ENCODE measurements at regions not wholly inside any gene's neighbourhood (a gene's known extent, or its start where the extent isn't known, plus 50 kb on each side); places are given as distances from the start of the nearest gene placed in this dataset.

DNA sequence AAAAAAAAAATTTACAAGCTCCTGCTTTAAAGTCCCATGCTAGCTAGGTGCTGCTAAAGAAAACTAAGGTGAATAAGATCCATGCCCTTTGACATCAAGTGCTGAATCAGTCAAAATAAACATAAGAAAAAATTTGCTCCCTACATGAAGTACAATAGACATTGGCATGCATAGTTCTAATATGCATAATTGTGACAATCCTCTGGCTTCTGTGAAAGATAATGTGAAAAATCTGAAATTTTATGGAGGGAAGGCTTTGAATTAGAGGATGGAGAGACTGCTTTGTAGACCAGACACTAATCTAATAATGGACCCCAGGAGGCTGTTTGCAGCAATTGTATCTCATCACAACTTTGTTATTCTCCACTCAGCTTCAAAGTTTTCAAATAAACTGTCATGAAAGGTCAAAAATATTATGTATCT, 127.9 kb upstream of the CDK1 start:
- TF ChIP-seq POLR2A (IDR thresholded peaks at IDR 0.05; ENCODE audit: low read depth, low read length): no peak
- TF ChIP-seq POLR2AphosphoS5 (IDR thresholded peaks at IDR 0.05; ENCODE audit: low read depth, low read length): no peak
- TF ChIP-seq TAF1 (IDR thresholded peaks at IDR 0.05; ENCODE audit: low read depth, low read length): no peak
- TF ChIP-seq PAX5 (IDR thresholded peaks at IDR 0.05; ENCODE audit: insufficient read depth, low read length, severe bottlenecking): no peak
- TF ChIP-seq POU2F2 (IDR thresholded peaks at IDR 0.05; ENCODE audit: low read depth, low read length): no peak

Measured in GM12891 (cell line).